Gastroesophageal sphincter (tissue), 4 donors: ENCODE measurements at regions not wholly inside any gene's neighbourhood (a gene's known extent, or its start where the extent isn't known, plus 50 kb on each side); places are given as distances from the start of the nearest gene placed in this dataset.

Source experiments
- ATAC-seq: fragments of 150-250 bp; one replicate; pipeline ENCODE4 v1.9.1; 2016; ENCODE audit warnings: mild to moderate bottlenecking, moderate library complexity
- H3K27ac ChIP-seq, 4 donors: fragments of 200-600 bp; sonication (generic) in 3 of 4; 1 replicate in 3 of 4; 2 replicates in 1 of 4; pipeline ENCODE4 v1.5.1; 2016 to 2019
- H3K27me3 ChIP-seq: fragments of 200-600 bp; sonication (generic); one replicate; pipeline ENCODE4 v1.5.1; 2019
- H3K36me3 ChIP-seq, 2 donors: fragments of 200-600 bp; sonication (generic); one replicate each; pipeline ENCODE4 v1.5.1; 2019; ENCODE audit warnings: control low read depth in 1 of 2
- H3K4me1 ChIP-seq, 3 donors: fragments of 200-600 bp; sonication (generic); 1 replicate in 2 of 3; 2 replicates in 1 of 3; pipeline ENCODE4 v1.5.1; 2016 to 2019; ENCODE audit warnings: control low read depth in 2 of 3
- H3K4me3 ChIP-seq, 2 donors: fragments of 200-600 bp; sonication (generic); one replicate each; pipeline ENCODE4 v1.5.1; 2019; ENCODE audit warnings: mild to moderate bottlenecking in 1 of 2, moderate library complexity in 1 of 2
- H3K9me3 ChIP-seq, 3 donors: fragments of 200-600 bp; sonication (generic); one replicate each; pipeline ENCODE4 v1.5.1; 2017 to 2019; ENCODE audit warnings: control low read depth in 2 of 3
- CTCF ChIP-seq, 4 experiments: fragments of 200-600 bp in 2 of 4; fragments of 450-650 bp in 2 of 4; sonication (generic) in 1 of 4; IDR thresholded peaks; one replicate each; pipeline ENCODE4 v1.5.1; 2017 to 2019; ENCODE audit warnings: antibody characterized with exemption in 4 of 4, mild to moderate bottlenecking in 2 of 4, moderate library complexity in 2 of 4
- EP300 ChIP-seq: sonication (generic); formaldehyde crosslinking; IDR thresholded peaks from one replicate; pipeline ENCODE4 v1.6.1; 2017; ENCODE audit warnings: antibody characterized with exemption, mild to moderate bottlenecking
- POLR2A ChIP-seq, 2 donors: fragments of 450-650 bp; IDR thresholded peaks; one replicate each; pipeline ENCODE4 v1.6.1; 2017; ENCODE audit warnings: antibody characterized with exemption in 2 of 2, mild to moderate bottlenecking in 2 of 2, moderate library complexity in 1 of 2
- POLR2AphosphoS5 ChIP-seq: sonication (generic); formaldehyde crosslinking; IDR thresholded peaks from one replicate; pipeline ENCODE4 v1.6.1; 2017; ENCODE audit warnings: antibody characterized with exemption
- WGBS, 2 donors: methylation state at CpG; one replicate each; pipeline ENCODE4 v1.1.5; 2018; ENCODE audit warnings: low coverage in 1 of 2; 5-methylcytosine and 5-hydroxymethylcytosine counted together

- Histone ChIP-seq H3K27me3 (no peaks in the 10 kb centered on the region), H3K27ac (no peak overlapping the region), H3K4me3 (no peak overlapping the region), H3K36me3 (no peaks in the 10 kb centered on the region), H3K9me3 (no peaks in the 10 kb centered on the region), H3K4me1 (no peaks in the 10 kb centered on the region)
- WGBS, 2 donors, result 64 to 80% methylated on average over 2 of the region's 2 CpGs
- no peak for TF ChIP-seq POLR2A (IDR thresholded peaks at IDR 0.05)
- TF ChIP-seq EP300, result no peak
- TF ChIP-seq CTCF (IDR thresholded peaks at IDR 0.05), result no peak
- no peak for TF ChIP-seq POLR2AphosphoS5
- no peak for ATAC-seq
Measured at GRCh38 chr2:217085543-217085942, 225.7 kb upstream of the TNP1 start.

- no peak overlapping the region for H3K27ac ChIP-seq
- no peaks in the 10 kb centered on the region for H3K36me3 ChIP-seq
- no peak for TF ChIP-seq CTCF (IDR thresholded peaks at IDR 0.05)
- TF ChIP-seq POLR2AphosphoS5, result no peak
- TF ChIP-seq POLR2A (IDR thresholded peaks at IDR 0.05), result no peak
- no peak for TF ChIP-seq EP300
- ATAC-seq, result no peak
- no peaks in the 10 kb centered on the region for H3K9me3 ChIP-seq
- H3K27me3 ChIP-seq, result no peaks in the 10 kb centered on the region
- no peak overlapping the region for H3K4me3 ChIP-seq
- WGBS, 2 donors, result 79% methylated on average over 5 of the region's 5 CpGs
- no peaks in the 10 kb centered on the region for H3K4me1 ChIP-seq
Measured at GRCh38 chr2:217081799-217082198, 221.9 kb upstream of the TNP1 start.

- no peak overlapping the region for H3K27ac ChIP-seq
- no peaks in the 10 kb centered on the region for H3K27me3 ChIP-seq
- WGBS, 2 donors, result 67% methylated on average over 1 of the region's 1 CpG; no CpG with 5 or more reads in 1 of the 2 donors
- ATAC-seq, result no peak
- peaks cover 0 to 14% (median 3%) of the 10 kb centered on the region in 3 donors for H3K4me1 ChIP-seq
- H3K4me3 ChIP-seq, result no peak overlapping the region
- H3K36me3 ChIP-seq, result no peaks in the 10 kb centered on the region
- H3K9me3 ChIP-seq, result no peaks in the 10 kb centered on the region
- TF ChIP-seq POLR2AphosphoS5 (no peak), POLR2A (IDR thresholded peaks at IDR 0.05) (no peak), CTCF (IDR thresholded peaks at IDR 0.05) (no peak), EP300 (no peak)
Measured at GRCh38 chr2:217079165-217079564, 219.3 kb upstream of the TNP1 start.

- 90 to 100% methylated on average over 1 of the region's 1 CpG for WGBS, 2 donors
- Histone ChIP-seq H3K9me3 (no peaks in the 10 kb centered on the region), H3K4me1 (peaks cover 0 to 14% (median 3%) of the 10 kb centered on the region in 3 donors), H3K4me3 (no peak overlapping the region), H3K36me3 (no peaks in the 10 kb centered on the region), H3K27me3 (no peaks in the 10 kb centered on the region), H3K27ac (no peak overlapping the region)
- ATAC-seq, result no peak
- TF ChIP-seq CTCF (IDR thresholded peaks at IDR 0.05), result no peak
- TF ChIP-seq POLR2AphosphoS5, result no peak
Measured at GRCh38 chr2:217077831-217078407, 218.1 kb upstream of the TNP1 start.

GRCh38 chr2:217076657-217077232 is 216.9 kb upstream of the TNP1 start:
- no peaks in the 10 kb centered on the region for H3K27me3 ChIP-seq
- H3K36me3 ChIP-seq, result no peaks in the 10 kb centered on the region
- H3K4me1 ChIP-seq, result peaks cover 0 to 14% (median 3%) of the 10 kb centered on the region in 3 donors
- no peaks in the 10 kb centered on the region for H3K9me3 ChIP-seq
- H3K4me3 ChIP-seq, result no peak overlapping the region
- H3K27ac ChIP-seq, result no peak overlapping the region
- no peak for ATAC-seq
- WGBS, 2 donors, result 93 to 100% methylated on average over 1 to 5 of the region's 6 CpGs
- TF ChIP-seq CTCF (IDR thresholded peaks at IDR 0.05), result no peak
- no peak for TF ChIP-seq EP300
